Fibroblast of skin of left quadriceps (primary cell): ENCODE measurements at regions not wholly inside any gene's neighbourhood (a gene's known extent, or its start where the extent isn't known, plus 50 kb on each side); places are given as distances from the start of the nearest gene placed in this dataset.

Source experiments
- DNase-seq, 2 experiments: peaks; one replicate each; pipeline ENCODE4 v3.0.0-alpha.2; 2013; ENCODE audit warnings: low read depth in 2 of 2

DNA sequence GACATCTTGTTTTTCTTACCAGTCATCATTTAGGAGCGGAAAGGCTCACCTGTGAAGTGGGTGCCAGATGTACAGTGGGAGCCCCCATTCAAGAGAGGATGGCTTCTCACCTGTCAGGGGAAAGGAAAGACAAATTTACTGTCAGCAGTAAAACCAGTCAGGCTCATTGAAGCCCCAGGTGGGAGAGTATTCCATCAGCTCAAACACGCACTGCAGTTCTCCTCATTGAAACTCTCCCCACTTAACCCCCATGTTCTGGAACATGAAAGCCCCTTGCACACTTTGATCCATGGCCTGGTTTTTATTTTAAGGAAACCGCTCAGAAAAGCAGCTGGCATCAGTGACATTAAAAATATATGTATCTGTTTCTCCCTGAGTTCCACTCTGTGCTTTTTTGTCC is 401.1 kb upstream of the ZNF507 start:
- DNase-seq, result no peak

DNA sequence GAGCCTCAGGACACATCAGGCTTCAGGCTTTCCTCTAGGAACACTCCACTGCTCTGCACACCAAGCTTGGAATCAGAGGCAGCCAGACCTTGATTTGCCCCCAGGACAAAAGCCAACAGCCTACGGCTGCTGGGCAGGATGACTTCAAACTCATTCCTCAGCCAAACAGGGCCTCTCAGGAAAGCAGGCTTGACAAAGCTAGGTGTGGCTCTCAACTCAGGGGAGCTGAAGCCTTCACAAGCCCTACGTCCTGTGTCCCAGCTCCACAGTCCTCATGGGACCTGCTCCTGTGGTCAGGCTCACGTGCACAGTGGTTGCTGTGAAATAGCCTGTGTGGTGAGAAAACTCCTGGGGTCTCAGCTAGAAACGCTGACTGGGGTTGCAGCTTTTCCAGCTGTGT is 398.9 kb upstream of the ZNF507 start:
- DNase-seq, result no peak

DNA sequence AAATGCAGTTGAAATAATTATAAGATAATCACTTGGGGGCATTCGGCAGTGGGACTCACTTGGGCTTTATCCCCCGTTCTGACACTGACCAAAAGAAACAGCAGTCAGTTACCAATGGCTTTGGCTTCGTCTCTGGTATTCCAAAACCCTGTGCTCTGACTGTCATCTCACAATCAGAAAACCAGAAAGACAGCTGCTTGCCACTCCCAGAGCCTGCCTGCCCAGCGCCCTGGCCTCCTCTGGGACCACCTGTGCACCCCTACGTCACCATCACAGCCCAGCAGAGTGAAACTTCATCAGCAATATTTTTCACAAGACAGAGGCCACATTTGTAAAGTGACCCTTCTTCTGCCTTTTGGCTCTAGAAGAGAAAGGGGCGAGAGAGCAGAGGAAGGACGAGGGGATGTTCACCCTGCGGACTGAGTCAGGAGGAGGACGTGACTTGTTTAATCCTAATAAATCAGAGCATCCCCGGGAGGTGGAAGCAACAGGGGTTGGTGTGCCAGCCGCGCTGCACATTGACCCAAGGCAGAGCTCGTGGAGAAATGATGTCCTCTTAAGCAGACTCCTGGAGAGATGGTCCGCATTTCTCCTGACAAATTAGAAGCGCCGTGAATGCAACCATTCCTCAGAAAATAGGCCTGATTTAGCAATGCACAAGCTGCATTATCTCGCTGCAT is 397.8 kb upstream of the ZNF507 start:
- no peak for DNase-seq

DNA sequence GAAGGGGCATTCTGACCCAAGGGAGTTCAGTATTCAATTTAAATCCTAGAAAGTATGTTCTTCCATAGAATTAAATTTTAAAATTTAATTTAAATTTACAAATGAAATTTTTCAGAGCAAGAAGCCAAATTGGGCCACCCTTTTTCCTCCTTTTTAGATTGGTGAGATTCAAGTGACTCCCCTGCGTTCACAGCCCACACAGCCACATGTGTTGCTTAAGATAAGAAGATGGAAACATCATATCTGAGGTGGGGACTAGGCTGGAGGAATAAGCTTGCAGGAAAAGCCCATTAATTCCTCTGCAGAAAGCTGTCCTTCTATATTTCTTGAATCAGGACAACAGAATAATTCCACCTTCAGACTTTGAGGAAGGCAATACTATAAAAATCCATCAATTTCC is 392.7 kb upstream of the ZNF507 start:
- DNase-seq, result no peak

DNA sequence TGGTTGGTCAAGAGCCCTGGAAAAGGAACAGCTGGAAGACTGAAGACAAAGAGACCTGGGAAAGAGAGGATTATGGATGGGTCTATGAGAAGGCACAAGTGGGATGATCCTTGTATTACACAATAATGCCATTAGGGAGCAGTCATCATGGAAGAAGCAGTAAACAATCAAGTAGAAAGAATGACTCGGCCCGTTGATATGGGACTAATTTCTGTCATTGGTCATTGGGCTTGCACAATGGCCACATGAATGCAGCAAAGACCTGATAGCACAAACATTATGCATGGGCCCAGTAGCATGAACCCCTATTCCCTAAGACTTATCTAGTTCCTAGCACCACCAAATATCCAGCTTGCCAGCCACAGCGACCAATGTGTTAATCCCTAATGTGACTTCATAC is 390.3 kb upstream of the ZNF507 start:
- no peak for DNase-seq

DNA sequence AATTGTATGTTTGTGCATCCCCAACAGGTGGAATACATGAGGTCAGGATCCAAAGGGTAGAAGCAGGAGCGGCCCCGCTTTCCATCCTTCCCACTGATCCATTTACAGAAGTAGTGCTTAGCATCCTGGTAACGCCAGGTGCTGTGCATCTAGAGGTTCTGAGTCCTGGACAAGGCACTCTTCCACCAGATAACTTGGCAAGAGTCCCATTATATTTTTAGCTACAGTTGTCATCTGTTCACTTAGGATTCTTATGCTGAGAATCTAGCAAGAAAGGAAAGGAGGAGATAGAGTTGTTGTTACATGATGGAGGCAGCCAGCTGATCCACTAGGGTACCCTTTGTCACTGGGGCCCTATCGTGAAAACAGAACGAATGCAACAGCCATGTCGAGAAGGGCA is 389.5 kb upstream of the ZNF507 start:
- no peak for DNase-seq

DNA sequence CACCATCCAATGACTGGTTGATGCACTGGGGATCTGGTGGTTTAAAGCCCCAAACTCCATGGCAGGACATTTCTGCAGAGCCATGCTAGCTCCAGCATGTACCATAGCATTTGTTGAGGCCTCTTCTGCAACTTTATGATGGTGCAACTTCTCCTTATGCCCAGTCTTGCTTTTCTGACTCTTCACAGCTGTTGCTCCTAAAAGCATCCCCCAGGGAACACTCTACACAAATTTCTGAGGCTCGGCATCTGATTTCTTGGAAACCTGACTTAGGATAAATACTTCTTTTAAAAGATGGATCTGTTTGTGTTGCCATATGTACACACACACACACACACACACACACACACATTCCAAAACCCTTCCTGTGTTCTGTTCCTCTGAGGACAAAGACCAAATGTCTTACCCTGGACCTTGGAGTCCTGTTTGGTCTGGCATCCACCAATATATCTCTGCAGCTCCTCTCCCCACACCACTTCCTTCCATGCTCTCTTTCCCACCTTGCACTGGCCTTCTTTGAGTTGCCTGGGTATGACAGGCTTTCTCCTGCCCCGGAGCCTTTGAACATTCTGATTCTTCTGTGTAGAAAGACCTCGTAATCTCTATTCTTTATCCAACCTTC is 388.5 kb upstream of the ZNF507 start:
- no peak for DNase-seq

DNA sequence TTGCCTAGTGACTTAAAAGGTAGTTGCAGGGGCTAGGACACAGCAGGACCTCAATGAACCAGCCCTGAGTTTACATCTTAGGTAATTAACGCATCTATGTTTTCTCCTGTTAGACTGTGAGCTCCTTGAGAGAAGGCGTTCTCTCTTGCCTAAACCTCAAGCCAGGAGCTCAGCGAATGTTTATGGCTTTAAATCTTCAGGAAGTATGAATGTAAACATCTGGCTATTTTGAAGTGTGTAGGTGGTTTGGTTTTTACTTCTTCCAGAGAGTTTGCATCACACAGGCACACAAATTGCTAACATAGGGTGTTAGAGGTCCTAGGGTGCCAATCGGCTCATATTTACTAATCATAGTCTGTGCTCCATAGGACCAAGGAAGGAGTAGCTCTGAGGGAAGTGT is 387.7 kb upstream of the ZNF507 start:
- no peak for DNase-seq

DNA sequence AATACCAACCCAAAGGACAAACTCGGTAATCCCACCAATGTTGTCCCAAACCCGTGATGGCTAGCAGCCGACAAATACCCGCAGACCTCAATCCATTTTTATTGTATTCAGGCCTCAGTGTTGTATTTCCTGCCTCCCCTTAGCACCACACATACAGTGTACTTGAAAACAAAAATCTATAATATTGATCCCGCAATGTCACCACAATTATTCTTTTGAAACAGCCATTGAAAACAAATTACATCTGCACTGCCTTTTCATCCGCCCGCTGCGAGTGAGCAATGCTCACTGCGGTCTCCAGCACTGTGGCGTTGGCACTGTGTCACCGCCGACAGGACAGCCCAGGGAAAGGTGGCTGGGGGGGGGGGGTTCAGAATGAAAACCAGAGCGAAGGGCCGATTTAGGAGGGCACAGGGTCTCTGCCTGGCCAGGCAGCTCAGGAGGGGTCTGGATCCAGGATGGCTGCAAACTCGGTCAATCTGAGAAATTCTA is 385.8 kb upstream of the ZNF507 start:
- DNase-seq, result no peak

DNA sequence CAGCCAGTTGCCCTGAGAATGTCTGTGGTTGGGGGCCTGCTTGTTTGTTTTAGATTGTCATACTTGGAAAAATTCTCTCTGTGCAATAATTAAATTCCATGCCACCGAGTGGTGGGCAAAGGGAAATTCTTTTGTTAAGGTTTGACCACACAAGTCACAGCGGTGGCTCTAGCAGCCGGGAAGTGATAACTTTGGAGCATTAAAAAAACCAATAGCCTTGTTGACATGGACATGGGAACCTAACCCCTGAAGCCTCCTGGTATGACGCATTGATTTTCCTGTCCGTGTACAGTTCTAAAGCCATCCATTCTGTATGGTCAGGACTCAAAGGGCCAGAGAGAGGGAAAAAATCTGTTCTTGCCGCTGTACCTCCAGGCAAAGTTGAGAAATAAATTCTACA is 384.9 kb upstream of the ZNF507 start:
- DNase-seq, result no peak

DNA sequence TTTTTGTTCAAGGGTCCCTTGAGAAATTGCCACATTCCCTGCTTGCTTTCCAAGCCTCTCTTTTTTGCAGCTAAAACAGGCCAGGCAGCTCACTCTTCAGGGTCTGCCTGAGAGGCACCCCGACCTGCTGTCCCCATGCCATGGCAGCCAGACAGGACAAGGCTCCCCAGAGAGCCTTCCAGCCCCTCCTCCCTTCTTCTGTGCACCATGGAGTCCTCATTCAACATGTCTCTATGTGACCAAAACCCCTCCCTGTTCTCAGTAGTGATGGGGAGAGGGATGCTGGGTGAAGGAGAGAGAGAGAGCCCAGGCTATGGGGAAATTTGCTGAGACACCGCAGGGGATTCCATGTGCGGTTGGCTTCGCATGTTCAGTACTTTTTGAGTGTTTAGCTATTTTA is 384.2 kb upstream of the ZNF507 start:
- no peak for DNase-seq

DNA sequence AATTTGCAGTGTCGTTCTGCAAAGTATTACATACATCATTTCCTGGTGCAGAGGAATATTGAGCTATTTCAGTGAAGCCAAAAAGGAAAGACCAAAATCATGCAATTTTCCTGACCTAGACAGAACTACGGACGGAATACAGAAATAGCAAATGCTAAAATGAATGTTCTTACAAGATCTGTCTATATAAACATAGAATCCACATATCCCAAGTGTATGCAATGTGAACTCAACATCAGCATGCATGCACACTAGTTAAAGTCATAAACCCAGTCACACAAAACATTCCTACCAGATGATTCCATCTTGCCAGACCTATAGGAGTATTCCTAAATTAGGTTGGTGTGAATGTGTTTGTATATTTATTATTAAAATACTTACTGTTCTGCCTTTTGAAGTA is 383.7 kb upstream of the ZNF507 start:
- DNase-seq, result no peak

DNA sequence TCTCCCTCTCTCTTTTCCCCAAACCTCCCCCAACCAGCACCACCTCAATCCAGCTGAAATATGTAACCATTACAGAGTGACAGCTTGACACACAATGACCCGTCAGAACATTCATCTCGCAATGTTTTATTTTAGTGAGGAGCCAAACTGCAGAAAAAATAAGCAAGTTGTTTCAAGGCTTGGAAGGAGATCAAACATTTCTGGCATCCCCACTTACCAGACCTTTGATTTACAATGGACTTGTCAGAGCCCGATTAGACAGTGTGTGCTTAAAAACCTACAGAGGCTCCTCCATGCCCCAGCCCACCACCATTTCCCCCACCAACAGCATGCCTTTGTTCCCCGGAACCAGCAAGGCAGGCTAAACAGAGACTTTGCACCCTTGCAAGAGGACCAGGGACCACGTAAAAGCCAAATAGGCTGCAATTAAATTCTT is 382.8 kb upstream of the ZNF507 start:
- DNase-seq, result no peak

DNA sequence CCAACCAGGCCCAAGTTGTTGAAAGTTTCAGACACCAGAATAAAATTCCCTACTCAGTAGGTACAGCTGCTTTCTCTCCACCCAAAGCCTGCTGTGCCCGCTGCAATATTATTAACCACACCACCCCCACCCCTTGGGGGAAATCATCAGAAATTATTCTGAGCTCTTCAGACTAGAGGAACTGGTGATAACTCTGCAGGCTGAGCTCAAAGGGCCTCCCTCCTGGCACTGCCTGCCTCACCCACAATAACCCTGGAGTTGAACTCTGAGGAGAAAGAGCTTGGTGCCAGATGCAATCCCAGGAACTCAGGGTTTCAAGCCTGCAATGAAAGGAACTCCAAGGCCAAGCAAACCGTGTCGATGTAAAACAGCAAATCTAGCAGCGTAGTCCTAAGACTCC is 381.7 kb upstream of the ZNF507 start:
- DNase-seq, result no peak

DNA sequence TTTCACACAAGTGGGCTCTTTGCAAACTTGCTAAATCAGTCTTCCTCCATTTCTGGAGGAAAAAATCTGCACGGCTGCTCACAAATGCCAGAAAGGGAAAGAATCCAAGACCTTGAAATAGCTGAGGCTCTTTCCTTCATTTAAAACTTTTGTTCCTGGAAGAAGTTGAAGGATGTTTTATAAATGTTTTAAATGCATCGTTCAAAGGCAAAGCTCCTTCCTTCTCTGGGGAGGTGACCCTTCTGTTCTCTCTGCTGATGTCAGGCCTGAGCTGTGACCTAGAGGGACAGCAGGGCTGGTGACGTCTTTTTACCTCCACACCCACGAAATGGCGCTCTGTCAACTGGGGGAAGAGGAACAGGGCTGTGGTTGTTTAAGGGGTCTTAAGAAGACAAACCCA is 376.4 kb upstream of the ZNF507 start:
- DNase-seq, result no peak

DNA sequence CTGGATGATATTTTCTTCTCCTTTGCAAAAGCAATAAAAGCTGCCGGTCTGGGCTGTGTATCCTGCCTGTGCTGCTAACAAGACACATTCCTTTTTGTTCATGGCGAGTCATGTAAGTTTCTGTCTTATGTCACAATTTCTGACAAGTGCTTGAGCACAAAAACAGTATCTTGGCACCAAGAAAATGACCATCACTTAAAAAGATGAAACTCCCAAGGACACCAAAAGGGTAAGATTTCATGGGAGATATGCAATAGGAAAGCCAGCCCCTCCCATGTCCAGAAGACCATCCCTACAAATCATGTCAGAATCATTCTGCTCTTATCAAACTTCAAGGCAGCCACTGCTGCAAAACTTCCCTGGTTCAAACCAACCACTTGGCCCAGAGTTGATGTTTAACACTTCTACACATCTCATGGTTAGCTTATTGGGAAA is 375.4 kb upstream of the ZNF507 start:
- DNase-seq, result no peak

DNA sequence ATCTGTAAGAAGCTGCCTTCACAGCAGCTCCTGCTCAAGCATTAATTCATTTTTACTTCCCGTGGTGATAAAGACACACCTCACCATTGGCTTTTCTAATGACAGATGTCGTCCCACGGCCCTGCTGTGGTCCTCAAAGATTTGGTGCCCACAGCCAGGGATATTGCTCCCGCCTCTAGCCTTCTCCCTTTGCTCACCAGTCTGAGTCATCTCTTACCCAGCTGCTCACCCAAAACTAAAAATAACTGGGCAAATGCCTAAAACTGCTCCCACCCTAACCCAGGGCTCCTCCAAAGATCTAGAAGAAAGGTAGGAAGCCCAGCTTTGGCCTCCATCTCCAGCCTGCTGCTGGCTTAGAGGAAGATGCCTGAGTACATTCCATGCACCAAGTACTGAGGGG is 371.1 kb upstream of the ZNF507 start:
- no peak for DNase-seq

DNA sequence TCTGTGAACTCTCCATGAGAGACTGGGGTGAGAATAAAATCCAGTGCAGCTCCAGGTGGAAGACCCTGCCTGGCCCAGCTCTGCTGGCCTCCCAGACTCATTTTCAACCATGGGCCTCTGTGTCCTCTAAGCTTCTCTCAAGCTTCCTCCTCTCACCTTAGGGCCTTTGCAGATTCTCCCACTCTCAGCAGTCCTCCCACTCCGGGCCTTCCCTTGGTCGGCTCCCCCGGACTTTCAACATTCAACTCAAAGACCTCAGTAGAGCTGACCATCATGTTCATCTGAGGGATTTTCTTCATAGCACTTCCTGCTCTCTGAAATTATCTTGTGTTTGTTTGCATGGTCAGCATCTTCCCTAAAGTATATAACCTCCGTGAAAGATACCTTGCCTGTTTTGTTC is 370.5 kb upstream of the ZNF507 start:
- no peak for DNase-seq

DNA sequence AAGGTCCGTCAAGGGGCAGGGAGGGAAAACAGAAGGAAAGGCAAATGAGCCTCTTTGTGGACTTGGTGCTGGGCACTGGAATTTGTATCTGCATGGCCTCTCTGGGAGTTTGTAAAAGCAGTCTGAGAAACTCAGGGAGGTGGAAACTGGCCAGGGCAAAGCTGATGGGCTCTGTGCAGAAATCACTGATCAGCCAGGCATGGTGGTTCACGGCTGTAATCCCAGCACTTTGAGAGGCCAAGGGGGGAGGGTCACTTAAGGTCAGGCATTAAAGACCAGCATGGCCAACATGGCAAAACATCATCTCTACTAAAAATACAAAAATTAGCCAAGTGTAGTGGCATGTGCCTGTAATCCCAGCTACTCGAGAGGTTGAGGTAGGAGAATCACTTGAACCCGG is 369.9 kb upstream of the ZNF507 start:
- no peak for DNase-seq

DNA sequence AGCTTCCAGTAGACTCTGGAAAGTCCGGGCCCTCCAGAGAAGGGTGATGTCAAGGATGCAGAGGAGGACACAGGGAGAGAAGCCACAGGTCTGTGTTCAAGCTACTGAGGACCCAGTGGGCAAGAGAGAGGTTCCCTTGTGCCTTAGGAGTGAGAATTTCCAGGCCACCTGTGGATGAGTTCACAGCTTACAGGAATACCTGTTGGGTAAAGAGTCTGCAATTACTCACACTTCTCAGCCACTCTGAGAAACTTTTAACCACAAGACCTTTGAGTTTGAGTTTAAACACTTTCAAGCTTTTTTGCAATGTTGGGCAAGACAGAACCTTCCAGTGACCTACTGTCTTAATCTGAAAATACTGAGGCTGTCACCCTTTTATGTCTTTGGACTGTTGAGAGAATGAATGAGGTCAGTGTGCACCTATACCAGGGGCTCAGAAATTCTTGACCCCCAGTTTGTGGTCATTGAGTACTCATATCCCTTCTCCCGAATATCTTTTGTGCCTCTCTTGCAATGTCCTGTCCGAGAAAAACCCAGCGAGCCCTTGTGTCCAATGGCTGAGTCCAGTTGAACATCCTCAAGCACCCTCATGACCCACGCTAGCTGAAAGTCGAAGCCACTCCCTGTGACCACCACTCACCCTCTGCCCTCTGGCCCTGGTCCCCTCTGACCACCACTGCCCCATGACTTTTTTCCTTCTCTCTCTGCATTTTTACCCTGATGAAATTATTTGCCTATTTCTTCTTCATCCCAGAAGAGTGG is 368.5 kb upstream of the ZNF507 start:
- DNase-seq, result no peak

DNA sequence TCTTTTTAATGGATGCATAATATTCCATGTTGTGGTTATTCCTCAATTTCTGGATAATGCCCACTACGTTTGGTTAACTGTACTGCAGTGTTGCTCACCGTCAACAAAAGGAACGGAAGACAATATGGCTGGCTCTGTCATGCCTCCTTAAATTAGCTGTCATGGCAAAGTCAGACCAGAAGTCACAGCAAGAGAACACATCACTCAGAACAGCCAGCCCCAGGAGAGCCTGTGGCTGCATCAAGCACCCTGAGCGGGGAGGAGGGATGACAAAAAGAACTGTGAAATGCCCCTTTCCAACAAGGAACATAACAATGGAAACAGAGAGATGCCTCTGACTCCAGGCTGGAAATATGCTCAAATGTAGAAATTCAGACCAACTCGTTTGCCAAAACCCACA is 366.0 kb upstream of the ZNF507 start:
- no peak for DNase-seq

DNA sequence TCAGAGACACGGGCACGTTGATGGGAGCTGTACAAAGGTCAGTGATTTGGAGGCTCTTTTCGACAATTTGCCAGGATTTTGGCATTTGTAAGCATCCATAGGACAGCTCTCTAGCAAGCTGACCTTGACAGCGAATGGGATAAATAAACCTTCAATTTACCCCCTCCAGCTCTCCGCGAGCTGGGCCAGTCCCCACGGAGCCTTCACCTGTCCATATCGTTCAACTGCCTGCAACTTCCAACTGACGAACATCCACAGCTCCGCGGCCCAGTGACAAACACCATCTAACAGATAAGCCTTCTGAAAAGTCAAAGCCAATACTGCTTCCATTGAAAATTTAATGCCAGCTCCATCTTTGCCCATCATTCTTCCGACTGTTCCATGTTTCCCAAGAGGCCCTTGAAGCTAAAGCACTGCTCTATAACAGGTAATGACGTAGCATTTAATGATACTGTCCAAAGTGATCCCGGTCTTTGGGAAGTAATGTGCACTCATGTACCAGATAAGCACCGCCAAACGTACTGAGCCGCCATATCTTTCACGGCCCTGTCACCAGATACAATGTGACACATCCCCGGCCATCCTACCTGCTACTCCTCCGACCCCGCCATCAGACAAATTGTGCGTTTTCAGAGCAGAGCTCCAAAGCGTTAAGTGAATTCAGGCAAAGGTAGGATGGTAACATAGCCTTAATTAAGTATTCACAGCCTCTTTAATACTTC is 365.3 kb upstream of the ZNF507 start:
- no peak for DNase-seq
